Hippocampal formation (tissue), 2 donors: ENCODE measurements at regions not wholly inside any gene's neighbourhood (a gene's known extent, or its start where the extent isn't known, plus 50 kb on each side); places are given as distances from the start of the nearest gene placed in this dataset.

ENCODE experiments used
- DNase-seq, 2 donors: peaks; one replicate each; lab custom pipeline; 2025; lab: John Stamatoyannopoulos, UW

DNA sequence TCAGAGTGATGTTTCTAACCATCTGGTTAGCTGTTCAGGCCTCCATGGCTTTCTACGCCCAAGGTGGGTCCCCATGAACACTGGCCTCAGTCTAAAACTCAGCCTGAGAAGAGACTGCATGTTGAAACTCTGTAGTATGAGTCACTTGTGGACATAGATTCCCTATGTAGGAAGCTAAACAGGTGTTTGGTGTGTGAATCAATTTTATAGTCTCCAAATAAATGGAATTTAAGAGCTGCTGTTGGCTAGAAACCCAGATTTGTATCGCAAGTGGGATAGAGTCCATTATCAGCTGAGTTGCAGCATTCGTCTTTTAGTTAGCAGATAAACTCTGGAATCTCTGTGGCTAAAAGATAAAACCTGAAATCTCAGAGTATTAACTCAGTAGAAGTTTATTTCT, 131.4 kb downstream of the KCNS3 start:
- DNase-seq, result no peak

GRCh38 chr2:18005411-18005810, 126.9 kb downstream of the KCNS3 start:
- no peak for DNase-seq

GRCh38 chr2:18001671-18002070, 123.2 kb downstream of the KCNS3 start:
- no peak for DNase-seq

GRCh38 chr2:17996978-17997377, 118.5 kb downstream of the KCNS3 start:
- DNase-seq, result no peak

GRCh38 chr2:17995593-17995992, 117.1 kb downstream of the KCNS3 start:
- no peak for DNase-seq
